NCI-H2227 (cell line): ENCODE measurements at regions not wholly inside any gene's neighbourhood (a gene's known extent, or its start where the extent isn't known, plus 50 kb on each side); places are given as distances from the start of the nearest gene placed in this dataset.

Experiments used
- DNase-seq: peaks from one replicate; lab custom pipeline; 2025; ENCODE audit not compliant: unreplicated experiment; lab: John Stamatoyannopoulos, UW

GRCh38 chr2:193703411-193703810, 1508.7 kb upstream of the TMEFF2 start:
- no peak for DNase-seq

- DNase-seq = no peak
Measured at GRCh38 chr2:193701484-193701883, 1506.8 kb upstream of the TMEFF2 start.

- DNase-seq = peak; percentile 33
Measured at GRCh38 chr2:193695367-193695766, 1500.6 kb upstream of the TMEFF2 start.

DNA sequence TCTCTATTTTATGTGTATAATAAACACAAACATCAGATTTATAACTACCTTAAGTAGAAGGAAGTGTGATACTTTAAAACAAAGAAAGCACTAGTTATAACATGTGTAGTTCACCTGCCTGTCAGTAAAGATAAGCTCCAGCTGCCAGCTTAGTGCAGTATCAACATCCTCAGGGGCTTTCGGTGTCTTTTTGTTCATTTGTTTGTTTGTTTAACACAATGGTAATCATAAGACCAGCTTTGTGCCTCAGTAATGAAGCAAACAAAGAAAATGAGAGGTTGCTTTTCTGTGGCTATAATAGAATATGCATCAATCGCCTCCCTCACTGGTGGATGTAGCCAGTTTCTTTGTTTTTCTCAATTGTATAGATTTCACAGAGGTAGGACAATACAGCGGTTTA, 1499.0 kb upstream of the TMEFF2 start:
- DNase-seq = no peak

- no peak for DNase-seq
Measured at GRCh38 chr2:193690572-193690971, 1495.8 kb upstream of the TMEFF2 start.

GRCh38 chr2:193687195-193687594, 1492.5 kb upstream of the TMEFF2 start:
- DNase-seq = no peak

GRCh38 chr2:193679847-193680246, 1485.1 kb upstream of the TMEFF2 start:
- DNase-seq = no peak

GRCh38 chr2:193670478-193670877, 1475.7 kb upstream of the TMEFF2 start:
- DNase-seq = no peak

DNA sequence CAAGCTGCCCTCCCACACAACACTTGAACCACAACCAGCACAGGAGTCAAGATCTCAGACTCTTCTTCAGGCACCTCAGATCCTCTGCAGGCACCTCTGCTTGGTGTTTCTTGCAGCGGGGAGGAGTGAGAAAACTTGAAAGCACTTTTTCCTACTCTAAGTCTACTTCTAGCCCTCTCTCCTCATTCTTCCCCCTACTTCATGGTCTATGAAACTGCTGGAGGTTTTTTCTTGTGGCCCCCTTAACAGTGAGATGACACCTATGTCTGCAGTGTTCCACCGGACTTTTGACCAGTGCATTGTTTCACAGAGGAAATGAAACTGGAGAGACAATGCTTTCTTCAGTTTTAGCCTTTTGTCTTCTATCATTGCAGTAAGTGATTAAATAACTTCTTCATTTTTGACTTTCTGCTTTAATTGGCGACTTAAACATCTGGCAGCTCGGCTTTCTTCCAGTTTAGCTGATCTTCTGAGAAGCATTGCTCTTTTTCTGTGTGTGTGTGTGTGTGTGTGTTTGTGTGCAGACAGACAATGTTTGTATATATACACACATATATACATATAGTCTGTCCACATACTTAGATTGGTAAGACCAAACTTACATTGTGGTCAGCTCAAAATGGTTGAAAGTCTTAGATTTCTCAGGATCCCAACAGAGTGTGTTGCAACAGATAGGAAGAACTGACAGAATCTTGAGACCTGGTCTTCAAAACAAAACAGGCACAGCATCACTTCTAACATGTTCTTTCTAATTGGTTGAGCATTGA, 1474.0 kb upstream of the TMEFF2 start:
- no peak for DNase-seq

GRCh38 chr2:193627927-193628272, 1433.2 kb upstream of the TMEFF2 start:
- DNase-seq = no peak

DNA sequence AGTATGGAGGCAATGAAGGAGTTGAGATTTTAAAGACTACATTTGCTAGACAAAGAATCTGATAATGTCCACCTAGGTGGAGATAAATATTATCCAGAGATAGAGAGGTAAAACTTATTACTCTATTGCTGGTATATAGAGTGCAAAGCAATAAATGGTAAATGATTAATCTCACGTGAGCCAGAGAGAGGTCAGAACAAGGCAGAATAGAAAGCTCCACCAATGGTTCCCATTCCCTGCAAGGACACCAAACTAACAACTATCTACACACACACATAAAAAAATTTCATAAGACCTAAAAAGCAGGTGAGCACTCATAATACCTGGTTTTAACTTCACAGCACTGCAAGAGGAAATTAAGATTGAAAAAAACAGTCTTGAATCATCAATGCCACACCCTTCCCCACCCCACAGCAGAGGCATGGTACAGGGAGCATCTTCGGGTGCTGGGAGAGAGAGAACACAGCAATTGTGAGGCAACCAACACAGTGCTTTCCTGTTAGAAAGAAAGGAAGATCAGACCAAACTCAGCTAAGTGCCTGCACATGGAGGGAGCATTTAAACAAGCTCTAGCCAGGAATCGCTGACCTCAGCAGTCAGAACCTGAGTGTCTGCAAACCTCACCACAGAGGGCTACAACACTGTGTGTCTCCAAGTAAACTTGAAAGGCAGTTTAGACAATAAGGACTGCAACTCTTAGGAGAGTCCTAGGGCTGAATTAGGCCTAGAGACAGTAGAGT, 1432.6 kb upstream of the TMEFF2 start:
- no peak for DNase-seq

- no peak for DNase-seq
Measured at GRCh38 chr2:193608451-193608850, 1413.7 kb upstream of the TMEFF2 start.

- no peak for DNase-seq
Measured at GRCh38 chr2:193590831-193591230, 1396.1 kb upstream of the TMEFF2 start.

DNA sequence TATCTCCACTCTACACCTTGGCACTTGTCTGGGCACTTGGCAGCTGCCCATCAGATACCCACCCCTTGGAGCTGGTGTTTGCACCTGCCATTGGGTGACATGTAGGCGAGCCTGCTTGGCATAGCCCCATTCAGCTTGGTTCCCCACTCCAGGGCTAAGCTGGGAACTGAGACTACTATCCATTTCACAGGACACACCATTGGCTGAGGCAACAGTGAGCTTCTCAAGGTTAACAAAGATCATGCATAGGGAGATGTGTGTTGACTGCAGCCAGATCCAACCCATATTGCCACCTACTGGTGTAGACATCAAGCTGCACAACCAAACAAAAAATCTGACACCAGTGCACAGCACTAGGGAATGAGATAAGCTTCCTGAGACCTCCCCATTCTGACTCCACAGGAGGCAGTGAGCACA, 1389.8 kb upstream of the TMEFF2 start:
- no peak for DNase-seq

GRCh38 chr2:193583638-193584400, 1389.1 kb upstream of the TMEFF2 start:
- no peak for DNase-seq

DNA sequence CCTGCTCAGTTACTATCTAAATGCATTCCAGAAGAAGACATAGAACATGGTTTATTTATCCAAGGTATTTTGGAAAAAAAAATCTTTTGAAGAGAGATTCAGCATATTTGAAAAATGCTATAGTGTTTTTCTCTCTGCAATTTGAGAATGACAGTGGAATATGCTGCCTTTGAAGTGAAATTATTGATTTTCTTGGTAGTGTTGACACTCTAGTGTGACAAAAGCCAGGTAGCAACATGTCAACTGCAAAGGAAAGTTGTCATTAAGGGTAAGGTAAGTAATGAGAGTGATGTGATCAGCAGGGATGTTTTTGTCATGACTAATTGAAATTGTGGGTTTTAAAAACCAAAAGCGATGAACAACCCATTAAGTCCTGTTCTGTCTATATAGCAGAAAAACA, 1387.1 kb upstream of the TMEFF2 start:
- DNase-seq = peak; percentile 13

GRCh38 chr2:193580176-193580950, 1385.6 kb upstream of the TMEFF2 start:
- no peak for DNase-seq

DNA sequence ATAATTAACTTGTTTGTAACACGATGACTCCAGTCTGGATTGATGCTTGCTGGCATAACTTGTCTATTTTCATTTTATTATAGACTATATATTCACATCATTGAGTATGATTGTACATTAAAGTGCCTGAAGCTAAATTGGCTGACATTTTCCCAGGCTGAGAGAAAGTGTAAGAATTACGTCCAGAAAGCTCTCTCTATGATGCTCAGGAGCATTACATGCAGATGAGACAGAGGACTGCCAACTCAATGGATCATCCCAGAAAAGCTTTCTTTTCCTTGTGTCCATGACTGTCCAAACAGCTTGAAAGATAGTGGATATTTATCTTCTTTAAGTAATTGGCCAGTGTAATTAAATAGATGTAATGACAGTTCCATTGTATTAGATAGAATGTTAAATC, 1372.2 kb upstream of the TMEFF2 start:
- DNase-seq = no peak

- no peak for DNase-seq
Measured at GRCh38 chr2:193566276-193566675, 1371.5 kb upstream of the TMEFF2 start.

DNA sequence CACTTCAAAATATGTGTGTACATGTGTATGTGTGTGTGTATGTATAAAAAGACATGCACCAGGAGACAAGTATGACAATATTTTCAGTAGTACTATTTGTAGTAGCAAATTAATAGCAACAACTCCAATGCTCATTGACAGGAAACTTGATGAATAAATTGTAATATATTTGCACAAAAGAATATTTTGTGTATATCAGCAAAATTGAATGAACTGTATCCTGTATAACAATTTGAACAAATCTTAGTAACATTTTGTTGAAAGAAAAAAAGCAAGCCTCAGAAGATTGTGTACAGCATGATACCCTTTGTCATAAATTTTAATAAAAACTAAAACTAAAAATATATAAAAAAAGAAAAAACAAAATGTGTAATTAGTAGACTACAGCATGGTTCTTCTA, 1367.3 kb upstream of the TMEFF2 start:
- DNase-seq = no peak

DNA sequence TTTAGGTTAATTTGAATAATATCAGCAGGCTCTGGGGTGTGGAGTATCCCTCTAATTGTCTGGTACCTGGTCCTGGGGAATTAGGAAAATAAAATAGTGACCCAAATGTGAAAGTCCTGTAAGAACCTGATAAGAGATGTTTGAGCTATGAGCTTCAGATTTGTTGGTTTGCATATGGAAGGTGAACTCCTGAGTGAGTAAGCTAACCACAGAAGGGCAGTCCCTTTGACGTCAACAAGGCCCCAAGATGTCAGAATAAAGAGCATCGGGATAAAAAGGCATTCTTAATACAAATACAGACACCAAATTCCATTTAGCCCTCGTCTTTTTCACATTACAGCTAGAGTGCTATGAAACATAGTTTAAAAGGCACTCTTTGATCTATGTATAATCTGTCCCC, 1366.3 kb upstream of the TMEFF2 start:
- DNase-seq = no peak
